ENCODE measurements at regions not wholly inside any gene's neighbourhood (a gene's known extent, or its start where the extent isn't known, plus 50 kb on each side); places are given as distances from the start of the nearest gene placed in this dataset.
"Not testable (repeated sequence)": the region's sequence is repeated elsewhere in the genome, so short reads cannot be mapped to it uniquely, and the experiment has no call there.

GRCh38 chr6:137395316-137395715 lies 98.9 kb downstream of the OLIG3 start:
- DNase-seq = no peak

DNA sequence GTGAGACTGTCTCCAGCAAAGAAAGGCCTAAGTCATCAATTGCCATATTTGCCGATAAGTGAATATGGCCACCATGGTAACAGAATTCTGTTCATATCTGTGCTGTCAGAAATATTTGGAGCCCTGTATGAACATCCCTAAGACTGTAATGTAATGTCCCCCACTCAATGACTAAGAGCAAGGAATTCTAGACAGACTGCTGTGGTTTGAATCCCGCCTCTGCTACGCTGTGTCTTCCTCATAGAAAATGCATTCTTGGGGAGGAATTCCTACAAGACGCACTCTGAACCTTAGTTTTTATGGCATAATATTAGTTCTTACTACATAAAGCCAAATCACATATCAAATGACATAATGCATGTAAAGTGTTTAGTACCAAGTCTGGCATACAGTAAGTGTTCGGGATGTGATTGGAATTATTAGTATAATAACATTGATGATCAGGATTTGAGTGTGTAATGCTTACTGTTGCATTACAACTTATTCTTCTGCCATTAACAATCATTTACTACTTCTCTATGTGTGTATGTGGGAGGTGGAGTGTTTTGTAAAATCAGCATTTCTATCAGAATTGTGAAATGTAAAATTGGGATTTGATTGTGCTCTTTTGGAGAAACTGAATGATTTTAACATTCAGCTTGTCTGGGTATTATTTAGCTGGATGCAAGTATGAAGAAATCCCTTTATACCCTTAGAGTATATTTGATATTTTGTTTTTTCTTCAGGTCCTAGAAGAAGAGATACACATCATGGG lies 103.0 kb downstream of the OLIG3 start:
- no peak for DNase-seq

GRCh38 chr6:137390334-137390733 lies 103.9 kb downstream of the OLIG3 start:
- DNase-seq = no peak

- peak; percentile 54 for DNase-seq
Measured at GRCh38 chr6:137389150-137389704, 105.0 kb downstream of the OLIG3 start.

GRCh38 chr6:137387096-137387764 lies 107.0 kb downstream of the OLIG3 start:
- DNase-seq = no peak

GRCh38 chr6:137383287-137383686 lies 110.9 kb downstream of the OLIG3 start:
- not testable (repeated sequence) for DNase-seq

GRCh38 chr6:137378090-137378369 lies 116.2 kb downstream of the OLIG3 start:
- DNase-seq = no peak

- DNase-seq = no peak
Measured at GRCh38 chr6:137373296-137373695, 120.9 kb downstream of the OLIG3 start.

DNA sequence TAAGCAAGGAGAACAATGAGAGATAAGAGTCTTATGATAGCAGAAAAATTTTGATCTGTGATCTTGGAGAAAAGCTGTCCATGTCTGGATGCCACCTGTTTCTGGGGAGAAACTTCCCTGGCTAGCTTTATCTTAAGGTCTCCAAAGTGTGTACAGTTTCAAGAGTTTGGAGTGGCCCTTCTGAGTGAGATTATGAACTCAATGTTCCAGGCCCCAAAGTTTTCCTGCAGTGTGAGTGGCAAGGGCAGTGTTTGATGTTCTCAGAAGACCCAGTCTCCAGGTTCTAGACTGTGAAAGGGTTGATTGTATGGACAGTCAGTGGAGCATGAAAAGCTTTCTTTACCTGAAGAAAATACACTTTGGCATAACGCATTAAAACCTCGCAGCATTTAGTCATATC lies 121.7 kb downstream of the OLIG3 start:
- DNase-seq = no peak

GRCh38 chr6:137371634-137372016 lies 122.6 kb downstream of the OLIG3 start:
- DNase-seq = no peak

DNA sequence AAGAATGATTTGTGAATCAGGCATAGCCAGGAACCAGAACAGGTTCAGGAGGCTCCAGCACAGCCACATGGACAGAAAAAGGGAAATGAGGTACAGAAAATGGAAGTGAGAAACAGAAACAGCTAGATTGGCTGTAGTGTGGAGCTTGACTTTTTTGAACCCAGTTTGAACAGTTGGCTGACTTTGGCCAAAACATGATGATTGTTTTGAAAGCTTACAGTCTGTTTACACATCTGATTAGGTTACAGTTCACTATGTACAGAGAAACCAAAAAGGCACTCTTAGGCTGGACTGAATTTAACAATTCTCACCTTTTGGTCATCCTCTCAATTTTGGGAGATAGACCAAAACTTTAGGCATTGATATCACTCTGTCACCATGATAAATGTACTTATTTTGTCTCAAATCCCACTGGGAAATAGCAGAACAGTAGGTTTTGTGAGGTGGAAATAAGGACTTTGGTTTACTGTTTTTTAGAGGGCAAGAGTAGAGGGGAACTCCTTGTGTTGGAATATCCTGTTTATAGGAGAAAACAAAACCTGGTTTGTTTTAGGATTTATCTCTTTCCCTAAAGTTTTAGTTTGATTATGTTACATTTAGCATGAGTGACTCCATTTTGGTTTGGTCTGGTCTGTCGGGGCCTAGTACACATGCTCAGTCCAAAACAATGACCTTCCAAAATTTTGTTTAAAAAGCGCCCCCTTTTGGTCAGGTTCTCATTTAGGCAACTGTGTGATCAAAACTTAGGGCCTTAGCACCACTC lies 123.1 kb downstream of the OLIG3 start:
- no peak for DNase-seq

DNA sequence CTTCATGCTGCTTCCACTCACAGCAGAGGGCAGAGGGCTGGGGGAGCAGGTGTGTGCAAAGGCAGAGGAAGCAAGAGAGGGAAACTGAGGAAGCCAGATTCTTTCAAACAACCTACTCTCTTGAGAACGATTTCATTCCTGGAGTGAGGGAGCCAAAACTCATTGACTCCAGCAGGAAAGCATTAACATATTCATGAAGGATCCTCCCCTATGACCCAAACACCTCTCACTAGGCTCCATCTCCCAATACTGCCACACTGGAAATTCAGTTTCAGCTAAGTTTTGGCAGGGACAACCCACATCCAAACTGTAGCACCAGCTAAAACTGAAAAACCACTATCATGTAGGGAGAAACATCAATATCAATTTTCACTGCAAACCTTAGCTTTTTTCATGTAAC lies 125.1 kb downstream of the OLIG3 start:
- no peak for DNase-seq

- no peak for DNase-seq
Measured at GRCh38 chr6:137365707-137366437, 128.3 kb downstream of the OLIG3 start.

DNA sequence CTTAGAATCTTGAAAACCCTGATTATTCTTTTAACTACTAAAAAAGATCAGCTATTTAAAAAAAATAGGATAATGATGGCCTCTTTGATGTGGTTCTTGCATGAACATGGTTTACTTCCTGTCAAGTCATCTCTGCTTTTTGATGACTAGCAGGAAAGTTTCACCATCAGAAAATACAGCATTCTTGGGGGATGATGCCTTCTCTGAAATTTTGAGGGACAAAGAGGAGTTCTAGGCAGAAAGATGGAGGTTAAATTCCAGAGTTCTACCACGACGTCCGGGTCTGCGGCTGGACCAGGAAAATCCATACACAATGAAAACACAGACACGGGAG lies 130.4 kb downstream of the OLIG3 start:
- DNase-seq = no peak

DNA sequence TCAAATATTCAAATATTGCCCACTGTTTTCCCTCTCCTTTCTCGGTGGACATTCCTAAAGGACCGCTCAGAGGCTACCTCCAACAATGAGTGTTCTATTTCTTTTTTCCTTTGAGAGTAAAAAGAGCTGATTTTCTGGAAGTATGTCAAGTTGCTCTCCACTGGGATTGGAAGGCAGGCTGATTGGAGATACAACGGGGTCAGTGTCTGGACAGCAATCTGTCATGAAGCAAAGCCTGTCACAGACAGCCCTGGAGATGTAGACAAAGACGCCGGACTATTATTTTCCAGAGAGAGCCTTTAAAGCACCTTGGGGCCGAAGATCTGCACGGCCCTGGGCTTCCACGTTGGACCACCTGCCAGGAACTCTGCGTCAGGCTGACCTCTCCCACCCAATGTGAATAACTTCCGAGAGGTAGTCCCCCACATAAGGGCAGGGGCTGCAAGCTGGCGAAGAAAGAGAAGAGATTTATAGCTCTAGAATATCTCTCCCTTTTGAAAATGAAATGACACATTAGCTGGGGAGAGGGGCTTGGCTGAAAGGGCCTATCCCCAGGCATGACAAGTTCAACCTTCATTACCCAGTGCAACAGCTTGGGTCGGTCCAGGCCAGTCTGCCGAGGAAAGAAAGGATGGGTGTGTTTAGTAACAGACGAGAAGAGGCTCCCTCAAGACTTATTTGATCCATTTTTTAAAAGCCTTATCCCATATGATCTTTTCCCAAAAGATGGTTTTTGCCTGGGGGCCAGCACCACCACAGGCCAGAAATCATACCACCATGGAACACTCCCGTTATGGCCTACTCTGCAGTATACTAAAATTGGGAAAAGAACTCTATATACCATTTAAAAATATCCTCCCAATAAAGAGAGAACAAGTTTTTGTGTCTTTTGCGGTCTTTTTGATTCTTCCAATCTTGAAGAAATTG lies 131.1 kb downstream of the OLIG3 start:
- DNase-seq = no peak

- DNase-seq = no peak
Measured at GRCh38 chr6:137361701-137362100, 132.5 kb downstream of the OLIG3 start.

DNA sequence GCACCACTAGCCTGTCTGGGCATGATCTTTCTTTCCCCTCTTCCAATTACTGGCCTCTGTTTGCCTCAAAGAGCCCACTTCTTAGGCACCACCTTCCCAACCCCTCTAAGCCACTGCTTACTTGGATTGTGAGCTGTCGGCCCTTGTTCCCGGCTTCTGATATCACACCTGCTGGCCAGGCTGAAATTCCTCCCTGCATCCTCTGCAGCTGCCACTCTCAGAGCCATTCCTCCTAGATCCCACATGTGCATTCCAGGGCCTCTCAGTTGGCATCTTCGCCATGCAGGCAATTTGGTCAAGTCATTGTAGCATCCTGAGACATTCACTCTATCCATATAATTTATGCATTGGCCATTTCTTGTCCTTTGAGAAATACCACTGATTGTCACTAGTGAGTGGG lies 135.9 kb downstream of the OLIG3 start:
- no peak for DNase-seq

GRCh38 chr6:137357948-137358266 lies 136.3 kb downstream of the OLIG3 start:
- DNase-seq = no peak

GRCh38 chr6:137357263-137357947 lies 136.8 kb downstream of the OLIG3 start:
- no peak for DNase-seq

DNA sequence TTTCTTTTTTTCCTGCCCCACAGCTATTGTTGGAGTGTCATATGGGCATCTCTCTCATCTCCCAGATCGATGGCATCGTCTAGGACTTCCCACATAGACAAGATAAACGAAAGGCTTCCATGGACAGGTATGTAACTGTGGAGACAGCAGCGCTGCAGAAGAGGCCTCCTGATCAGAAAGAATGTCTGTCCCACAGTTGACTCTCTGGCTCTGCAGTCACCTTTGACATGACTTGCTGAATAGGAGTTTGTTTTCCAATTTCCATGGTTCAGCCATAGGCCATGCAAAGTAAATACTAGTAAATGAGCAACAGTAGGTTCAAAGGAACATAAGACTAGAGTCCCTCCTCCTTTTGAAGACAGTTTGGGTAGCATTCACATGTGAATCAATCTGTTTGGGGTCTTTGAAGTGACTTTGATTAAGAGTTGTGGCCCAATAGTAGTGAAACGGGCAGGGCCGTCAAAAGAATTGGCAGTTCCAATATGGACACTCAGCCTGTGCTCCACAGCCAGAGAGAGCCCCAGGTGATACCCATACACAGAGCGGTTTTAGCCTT lies 134.7 kb upstream of the IFNGR1 start:
- no peak for DNase-seq

- no peak for DNase-seq
Measured at GRCh38 chr6:137353346-137353745, 134.2 kb upstream of the IFNGR1 start.
